Tibial nerve (tissue), 3 donors: ENCODE measurements at regions not wholly inside any gene's neighbourhood (a gene's known extent, or its start where the extent isn't known, plus 50 kb on each side); places are given as distances from the start of the nearest gene placed in this dataset.

Source experiments
- POLR2A ChIP-seq, 2 donors: fragments of 450-650 bp; IDR thresholded peaks; one replicate each; pipeline ENCODE4 v1.6.1; 2017; ENCODE audit warnings: antibody characterized with exemption in 2 of 2, mild to moderate bottlenecking in 2 of 2, moderate library complexity in 2 of 2
- TF ChIP-seq, protein P1 (sequence below), 5 experiments: fragments of 200-600 bp in 3 of 5; fragments of 450-650 bp in 2 of 5; sonication (generic) in 3 of 5; IDR thresholded peaks; one replicate each; pipeline ENCODE4 v1.5.1; 2016 to 2019; ENCODE audit warnings: antibody characterized with exemption in 5 of 5, mild to moderate bottlenecking in 3 of 5, moderate library complexity in 2 of 5

DNA sequence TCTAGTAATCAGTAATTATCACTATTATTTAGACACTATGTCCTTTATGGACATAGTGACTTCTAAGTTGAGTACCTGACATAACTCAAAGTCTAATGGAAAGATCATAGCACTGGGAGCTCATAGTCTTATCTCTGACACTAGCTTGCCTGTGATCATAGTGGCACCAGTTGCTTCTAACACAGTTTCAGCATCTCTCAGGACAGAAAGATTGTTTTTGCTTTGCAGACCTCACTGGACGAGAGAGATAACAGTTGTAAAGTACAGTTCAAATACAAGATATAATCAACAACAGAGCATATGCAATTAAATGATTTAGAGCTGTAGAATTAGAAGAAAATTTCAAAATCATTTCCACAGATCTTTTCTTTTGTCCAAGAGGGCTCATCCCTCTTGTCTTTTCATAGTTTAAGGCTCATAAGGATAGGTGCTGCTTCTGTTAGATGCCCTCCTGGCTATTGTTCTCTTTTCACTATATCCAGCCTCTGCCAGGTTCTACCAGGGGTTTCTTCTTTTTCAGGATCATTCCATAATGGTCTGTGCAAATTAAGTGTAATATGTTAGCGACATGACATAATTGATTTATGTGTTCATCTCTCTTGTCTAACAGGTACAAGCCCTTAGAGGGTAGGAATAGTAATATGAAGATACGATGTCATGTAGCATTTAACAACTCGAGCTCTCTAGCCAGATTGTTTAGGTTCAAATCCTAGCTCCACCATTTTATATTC lies 1175.4 kb upstream of the TENM4 start:
- TF ChIP-seq, protein P1, sequence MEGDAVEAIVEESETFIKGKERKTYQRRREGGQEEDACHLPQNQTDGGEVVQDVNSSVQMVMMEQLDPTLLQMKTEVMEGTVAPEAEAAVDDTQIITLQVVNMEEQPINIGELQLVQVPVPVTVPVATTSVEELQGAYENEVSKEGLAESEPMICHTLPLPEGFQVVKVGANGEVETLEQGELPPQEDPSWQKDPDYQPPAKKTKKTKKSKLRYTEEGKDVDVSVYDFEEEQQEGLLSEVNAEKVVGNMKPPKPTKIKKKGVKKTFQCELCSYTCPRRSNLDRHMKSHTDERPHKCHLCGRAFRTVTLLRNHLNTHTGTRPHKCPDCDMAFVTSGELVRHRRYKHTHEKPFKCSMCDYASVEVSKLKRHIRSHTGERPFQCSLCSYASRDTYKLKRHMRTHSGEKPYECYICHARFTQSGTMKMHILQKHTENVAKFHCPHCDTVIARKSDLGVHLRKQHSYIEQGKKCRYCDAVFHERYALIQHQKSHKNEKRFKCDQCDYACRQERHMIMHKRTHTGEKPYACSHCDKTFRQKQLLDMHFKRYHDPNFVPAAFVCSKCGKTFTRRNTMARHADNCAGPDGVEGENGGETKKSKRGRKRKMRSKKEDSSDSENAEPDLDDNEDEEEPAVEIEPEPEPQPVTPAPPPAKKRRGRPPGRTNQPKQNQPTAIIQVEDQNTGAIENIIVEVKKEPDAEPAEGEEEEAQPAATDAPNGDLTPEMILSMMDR (IDR thresholded peaks at IDR 0.05), result no peak
- TF ChIP-seq POLR2A (IDR thresholded peaks at IDR 0.05), result no peak
